GM23338 (cell line): ENCODE measurements at regions not wholly inside any gene's neighbourhood (a gene's known extent, or its start where the extent isn't known, plus 50 kb on each side); places are given as distances from the start of the nearest gene placed in this dataset.

Experiments used
- ATAC-seq: fragments of 200-7000 bp; cut with Tn5 transposase; 3 replicates; pipeline ENCODE4 v1.9.1; 2020
- DNase-seq: peaks from one replicate; pipeline ENCODE4 v3.0.0-alpha.2; 2015; ENCODE audit warnings: low spot score
- H2AFZ ChIP-seq: fragments of 200-600 bp; sonication (generic); 2 replicates; pipeline ENCODE4 v1.8.0; 2016; ENCODE audit warnings: antibody characterized with exemption, mild to moderate bottlenecking, moderate library complexity
- H3F3A ChIP-seq: fragments of 200-600 bp; sonication (generic); replicated peaks from 2 replicates; pipeline ENCODE4 v1.8.0; 2017; ENCODE audit warnings: antibody characterized with exemption, mixed run types, low read depth
- H3K27ac ChIP-seq: fragments of 200-600 bp; sonication (generic); 2 replicates; pipeline ENCODE4 v1.6.1; 2016; ENCODE audit warnings: low read depth
- H3K27me3 ChIP-seq: fragments of 200-600 bp; sonication (generic); 2 replicates; pipeline ENCODE4 v1.8.0; 2016; ENCODE audit warnings: mild to moderate bottlenecking, mixed run types, moderate library complexity; ENCODE audit not compliant: insufficient read depth
- H3K36me3 ChIP-seq: fragments of 200-600 bp; sonication (generic); 2 replicates; pipeline ENCODE4 v1.8.0; 2016; ENCODE audit warnings: mild to moderate bottlenecking; ENCODE audit not compliant: insufficient read depth
- H3K4me1 ChIP-seq: fragments of 200-600 bp; sonication (generic); 2 replicates; pipeline ENCODE4 v1.8.0; 2016; ENCODE audit warnings: mild to moderate bottlenecking, moderate library complexity; ENCODE audit not compliant: insufficient read depth
- H3K4me2 ChIP-seq: fragments of 200-600 bp; sonication (generic); 2 replicates; pipeline ENCODE4 v1.7.1; 2017; ENCODE audit warnings: mixed run types
- H3K4me3 ChIP-seq: fragments of 200-600 bp; sonication (generic); 2 replicates; pipeline ENCODE4 v1.6.1; 2016; ENCODE audit warnings: mixed run types
- H3K79me2 ChIP-seq: fragments of 200-600 bp; sonication (generic); replicated peaks from 2 replicates; pipeline ENCODE4 v1.8.0; 2017; ENCODE audit warnings: mild to moderate bottlenecking; ENCODE audit not compliant: insufficient read depth
- H3K9me2 ChIP-seq: fragments of 200-600 bp; sonication (generic); 2 replicates; pipeline ENCODE4 v1.8.0; 2017; ENCODE audit not compliant: insufficient read depth
- H4K20me1 ChIP-seq: fragments of 200-600 bp; sonication (generic); replicated peaks from 2 replicates; pipeline ENCODE4 v1.8.0; 2017; ENCODE audit warnings: mild to moderate bottlenecking; ENCODE audit not compliant: insufficient read depth
- H3K27ac Mint-ChIP-seq: 2 replicates; pipeline ENCODE4 v1.8.0; 2020; ENCODE audit warnings: inconsistent platforms, mild to moderate bottlenecking, moderate library complexity, mixed read lengths
- H3K27me3 Mint-ChIP-seq: 3 replicates; pipeline ENCODE4 v1.8.0; 2022; ENCODE audit warnings: low read depth, mild to moderate bottlenecking, moderate library complexity, mixed read lengths, inconsistent platforms; ENCODE audit not compliant: insufficient read depth, poor library complexity
- H3K36me3 Mint-ChIP-seq: 3 replicates; pipeline ENCODE4 v1.8.0; 2021; ENCODE audit warnings: low read depth, mild to moderate bottlenecking, inconsistent platforms, moderate library complexity, mixed read lengths
- H3K4me1 Mint-ChIP-seq: 3 replicates; pipeline ENCODE4 v1.8.0; 2020; ENCODE audit warnings: mild to moderate bottlenecking, inconsistent platforms, mixed read lengths
- H3K4me3 Mint-ChIP-seq: 3 replicates; pipeline ENCODE4 v1.8.0; 2021; ENCODE audit warnings: moderate library complexity, mild to moderate bottlenecking, inconsistent platforms, mixed read lengths
- H3K9me3 Mint-ChIP-seq: 3 replicates; pipeline ENCODE4 v1.8.0; 2020; ENCODE audit warnings: moderate library complexity, mild to moderate bottlenecking, inconsistent platforms, mixed read lengths
- CREB1 ChIP-seq: fragments of 250-450 bp; sonication (Bioruptor Pico); IDR thresholded peaks from 2 replicates; pipeline ENCODE4 v1.5.0; 2020; ENCODE audit warnings: low read depth, mild to moderate bottlenecking, moderate library complexity
- EZH2 ChIP-seq: fragments of 200-600 bp; sonication (generic); IDR thresholded peaks from one replicate; pipeline ENCODE4 v1.8.0; 2017; ENCODE audit warnings: antibody characterized with exemption, mild to moderate bottlenecking, low read depth; ENCODE audit not compliant: unreplicated experiment
- EZH2phosphoT487 ChIP-seq: fragments of 200-600 bp; sonication (generic); IDR thresholded peaks from one replicate; pipeline ENCODE4 v1.8.1; 2018; ENCODE audit warnings: antibody characterized with exemption; ENCODE audit not compliant: unreplicated experiment
- NANOG ChIP-seq: IDR thresholded peaks from 2 replicates; pipeline ENCODE4 v1.6.1; 2016; ENCODE audit warnings: antibody characterized with exemption, borderline replicate concordance
- ZNF114 ChIP-seq: fragments of 250-450 bp; sonication (Bioruptor Pico); IDR thresholded peaks from 2 replicates; pipeline ENCODE4 v1.5.0; 2020; ENCODE audit warnings: mild to moderate bottlenecking, moderate library complexity
- ZNF331 ChIP-seq: fragments of 250-450 bp; sonication (Bioruptor Pico); IDR thresholded peaks from 2 replicates; pipeline ENCODE4 v1.5.0; 2020; ENCODE audit warnings: low read depth, mild to moderate bottlenecking, moderate library complexity
- TF ChIP-seq, protein P1 (sequence below): fragments of 250-450 bp; sonication (Bioruptor Pico); IDR thresholded peaks from 2 replicates; pipeline ENCODE4 v1.5.0; 2020; ENCODE audit warnings: mild to moderate bottlenecking, moderate library complexity
- TF ChIP-seq, protein P2 (sequence below), 2 experiments: fragments of 200-600 bp in 1 of 2; sonication (generic) in 1 of 2; conservative IDR thresholded peaks; 2 replicates each; pipeline versions ENCODE4 v1.5.1 to v1.6.1; 2016 to 2017; ENCODE audit warnings: antibody characterized with exemption in 2 of 2, low read depth in 2 of 2, mild to moderate bottlenecking in 2 of 2, moderate library complexity in 1 of 2
- TF ChIP-seq, protein P3 (sequence below): IDR thresholded peaks from 2 replicates; pipeline ENCODE4 v1.6.1; 2016; ENCODE audit warnings: antibody characterized with exemption
- TF ChIP-seq, protein P4 (sequence below): IDR thresholded peaks from one replicate; pipeline ENCODE4 v1.6.1; 2018; ENCODE audit warnings: antibody characterized with exemption; ENCODE audit not compliant: unreplicated experiment

DNA sequence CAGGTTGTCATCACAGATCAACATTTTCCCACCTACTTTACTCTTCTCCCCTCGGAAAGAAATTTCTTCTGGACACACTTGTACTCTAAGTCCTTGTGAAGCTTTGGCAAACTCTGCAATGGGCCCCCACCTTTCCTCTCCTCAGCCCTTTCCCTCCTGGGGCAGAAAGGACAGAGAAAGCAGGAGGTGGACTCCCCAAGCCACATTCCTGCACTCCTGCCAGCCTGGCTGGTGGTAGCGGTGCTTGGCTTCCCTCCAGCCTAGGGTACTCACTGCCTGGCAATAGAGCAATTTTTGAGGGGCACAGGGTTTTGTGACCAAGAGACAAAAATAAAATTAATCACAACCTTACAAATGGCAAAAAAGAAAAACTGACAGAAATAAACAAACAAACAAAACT, 451.4 kb downstream of the ZSWIM6 start (continued):
- TF ChIP-seq, protein P1, sequence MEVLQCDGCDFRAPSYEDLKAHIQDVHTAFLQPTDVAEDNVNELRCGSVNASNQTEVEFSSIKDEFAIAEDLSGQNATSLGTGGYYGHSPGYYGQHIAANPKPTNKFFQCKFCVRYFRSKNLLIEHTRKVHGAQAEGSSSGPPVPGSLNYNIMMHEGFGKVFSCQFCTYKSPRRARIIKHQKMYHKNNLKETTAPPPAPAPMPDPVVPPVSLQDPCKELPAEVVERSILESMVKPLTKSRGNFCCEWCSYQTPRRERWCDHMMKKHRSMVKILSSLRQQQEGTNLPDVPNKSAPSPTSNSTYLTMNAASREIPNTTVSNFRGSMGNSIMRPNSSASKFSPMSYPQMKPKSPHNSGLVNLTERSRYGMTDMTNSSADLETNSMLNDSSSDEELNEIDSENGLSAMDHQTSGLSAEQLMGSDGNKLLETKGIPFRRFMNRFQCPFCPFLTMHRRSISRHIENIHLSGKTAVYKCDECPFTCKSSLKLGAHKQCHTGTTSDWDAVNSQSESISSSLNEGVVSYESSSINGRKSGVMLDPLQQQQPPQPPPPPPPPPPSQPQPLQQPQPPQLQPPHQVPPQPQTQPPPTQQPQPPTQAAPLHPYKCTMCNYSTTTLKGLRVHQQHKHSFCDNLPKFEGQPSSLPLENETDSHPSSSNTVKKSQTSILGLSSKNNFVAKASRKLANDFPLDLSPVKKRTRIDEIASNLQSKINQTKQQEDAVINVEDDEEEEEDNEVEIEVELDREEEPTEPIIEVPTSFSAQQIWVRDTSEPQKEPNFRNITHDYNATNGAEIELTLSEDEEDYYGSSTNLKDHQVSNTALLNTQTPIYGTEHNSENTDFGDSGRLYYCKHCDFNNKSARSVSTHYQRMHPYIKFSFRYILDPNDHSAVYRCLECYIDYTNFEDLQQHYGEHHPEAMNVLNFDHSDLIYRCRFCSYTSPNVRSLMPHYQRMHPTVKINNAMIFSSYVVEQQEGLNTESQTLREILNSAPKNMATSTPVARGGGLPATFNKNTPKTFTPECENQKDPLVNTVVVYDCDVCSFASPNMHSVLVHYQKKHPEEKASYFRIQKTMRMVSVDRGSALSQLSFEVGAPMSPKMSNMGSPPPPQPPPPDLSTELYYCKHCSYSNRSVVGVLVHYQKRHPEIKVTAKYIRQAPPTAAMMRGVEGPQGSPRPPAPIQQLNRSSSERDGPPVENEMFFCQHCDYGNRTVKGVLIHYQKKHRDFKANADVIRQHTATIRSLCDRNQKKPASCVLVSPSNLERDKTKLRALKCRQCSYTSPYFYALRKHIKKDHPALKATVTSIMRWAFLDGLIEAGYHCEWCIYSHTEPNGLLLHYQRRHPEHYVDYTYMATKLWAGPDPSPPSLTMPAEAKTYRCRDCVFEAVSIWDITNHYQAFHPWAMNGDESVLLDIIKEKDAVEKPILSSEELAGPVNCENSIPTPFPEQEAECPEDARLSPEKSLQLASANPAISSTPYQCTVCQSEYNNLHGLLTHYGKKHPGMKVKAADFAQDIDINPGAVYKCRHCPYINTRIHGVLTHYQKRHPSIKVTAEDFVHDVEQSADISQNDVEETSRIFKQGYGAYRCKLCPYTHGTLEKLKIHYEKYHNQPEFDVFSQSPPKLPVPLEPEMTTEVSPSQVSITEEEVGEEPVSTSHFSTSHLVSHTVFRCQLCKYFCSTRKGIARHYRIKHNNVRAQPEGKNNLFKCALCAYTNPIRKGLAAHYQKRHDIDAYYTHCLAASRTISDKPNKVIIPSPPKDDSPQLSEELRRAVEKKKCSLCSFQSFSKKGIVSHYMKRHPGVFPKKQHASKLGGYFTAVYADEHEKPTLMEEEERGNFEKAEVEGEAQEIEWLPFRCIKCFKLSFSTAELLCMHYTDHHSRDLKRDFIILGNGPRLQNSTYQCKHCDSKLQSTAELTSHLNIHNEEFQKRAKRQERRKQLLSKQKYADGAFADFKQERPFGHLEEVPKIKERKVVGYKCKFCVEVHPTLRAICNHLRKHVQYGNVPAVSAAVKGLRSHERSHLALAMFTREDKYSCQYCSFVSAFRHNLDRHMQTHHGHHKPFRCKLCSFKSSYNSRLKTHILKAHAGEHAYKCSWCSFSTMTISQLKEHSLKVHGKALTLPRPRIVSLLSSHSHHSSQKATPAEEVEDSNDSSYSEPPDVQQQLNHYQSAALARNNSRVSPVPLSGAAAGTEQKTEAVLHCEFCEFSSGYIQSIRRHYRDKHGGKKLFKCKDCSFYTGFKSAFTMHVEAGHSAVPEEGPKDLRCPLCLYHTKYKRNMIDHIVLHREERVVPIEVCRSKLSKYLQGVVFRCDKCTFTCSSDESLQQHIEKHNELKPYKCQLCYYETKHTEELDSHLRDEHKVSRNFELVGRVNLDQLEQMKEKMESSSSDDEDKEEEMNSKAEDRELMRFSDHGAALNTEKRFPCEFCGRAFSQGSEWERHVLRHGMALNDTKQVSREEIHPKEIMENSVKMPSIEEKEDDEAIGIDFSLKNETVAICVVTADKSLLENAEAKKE (CRISPR knock-in tag): no peak
- TF ChIP-seq NANOG: no peak
- TF ChIP-seq, protein P2, sequence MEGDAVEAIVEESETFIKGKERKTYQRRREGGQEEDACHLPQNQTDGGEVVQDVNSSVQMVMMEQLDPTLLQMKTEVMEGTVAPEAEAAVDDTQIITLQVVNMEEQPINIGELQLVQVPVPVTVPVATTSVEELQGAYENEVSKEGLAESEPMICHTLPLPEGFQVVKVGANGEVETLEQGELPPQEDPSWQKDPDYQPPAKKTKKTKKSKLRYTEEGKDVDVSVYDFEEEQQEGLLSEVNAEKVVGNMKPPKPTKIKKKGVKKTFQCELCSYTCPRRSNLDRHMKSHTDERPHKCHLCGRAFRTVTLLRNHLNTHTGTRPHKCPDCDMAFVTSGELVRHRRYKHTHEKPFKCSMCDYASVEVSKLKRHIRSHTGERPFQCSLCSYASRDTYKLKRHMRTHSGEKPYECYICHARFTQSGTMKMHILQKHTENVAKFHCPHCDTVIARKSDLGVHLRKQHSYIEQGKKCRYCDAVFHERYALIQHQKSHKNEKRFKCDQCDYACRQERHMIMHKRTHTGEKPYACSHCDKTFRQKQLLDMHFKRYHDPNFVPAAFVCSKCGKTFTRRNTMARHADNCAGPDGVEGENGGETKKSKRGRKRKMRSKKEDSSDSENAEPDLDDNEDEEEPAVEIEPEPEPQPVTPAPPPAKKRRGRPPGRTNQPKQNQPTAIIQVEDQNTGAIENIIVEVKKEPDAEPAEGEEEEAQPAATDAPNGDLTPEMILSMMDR (conservative IDR thresholded peaks at IDR 0.05; ENCODE audit: low read depth in 2 of 2): no peak

DNA sequence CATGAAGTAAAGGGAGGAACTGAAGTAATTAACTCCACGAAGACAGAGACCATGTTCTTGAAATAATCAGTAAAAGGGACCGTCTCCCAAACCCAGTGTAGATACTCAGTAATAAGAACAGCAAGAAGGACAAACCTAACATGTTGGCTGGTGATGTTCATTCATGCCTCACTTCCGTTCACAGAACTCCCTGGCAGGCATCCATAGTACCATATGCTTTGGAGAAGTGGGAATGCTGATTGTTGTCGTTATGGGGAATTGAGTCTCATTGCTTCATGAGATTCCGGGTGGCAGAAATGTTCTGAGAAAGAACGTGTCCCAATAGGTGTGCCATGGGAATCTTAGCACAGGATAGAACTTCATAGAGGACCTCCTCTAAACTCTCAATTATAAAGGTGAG, 452.3 kb downstream of the ZSWIM6 start:
- no peaks in the 10 kb centered on the region for H3F3A ChIP-seq
- H3K36me3 Mint-ChIP-seq: no peaks in the 10 kb centered on the region
- no peak for DNase-seq
- no peaks in the 10 kb centered on the region for H3K27me3 ChIP-seq
- no peak overlapping the region for H3K27ac ChIP-seq
- peaks cover 14% of the 10 kb centered on the region for H3K4me1 Mint-ChIP-seq
- no peak overlapping the region for H3K4me3 Mint-ChIP-seq
- no peaks in the 10 kb centered on the region for H3K36me3 ChIP-seq
- H3K9me3 Mint-ChIP-seq: no peaks in the 10 kb centered on the region
- H3K27me3 Mint-ChIP-seq: peaks cover 2% of the 10 kb centered on the region
- H2AFZ ChIP-seq: no peak overlapping the region
- H3K79me2 ChIP-seq: no peaks in the 10 kb centered on the region
- H3K4me3 ChIP-seq: no peak overlapping the region
- no peaks in the 10 kb centered on the region for H4K20me1 ChIP-seq
- no peak for ATAC-seq
- H3K27ac Mint-ChIP-seq: no peak overlapping the region
- 0 out of 2 replicates have a peak, but pooled peaks cover 4% of the 10 kb centered on the region for H3K9me2 ChIP-seq
- no peaks in the 10 kb centered on the region; the same call in 1 of the 2 replicates for H3K4me1 ChIP-seq
- H3K4me2 ChIP-seq: no peak overlapping the region
- TF ChIP-seq, protein P3, sequence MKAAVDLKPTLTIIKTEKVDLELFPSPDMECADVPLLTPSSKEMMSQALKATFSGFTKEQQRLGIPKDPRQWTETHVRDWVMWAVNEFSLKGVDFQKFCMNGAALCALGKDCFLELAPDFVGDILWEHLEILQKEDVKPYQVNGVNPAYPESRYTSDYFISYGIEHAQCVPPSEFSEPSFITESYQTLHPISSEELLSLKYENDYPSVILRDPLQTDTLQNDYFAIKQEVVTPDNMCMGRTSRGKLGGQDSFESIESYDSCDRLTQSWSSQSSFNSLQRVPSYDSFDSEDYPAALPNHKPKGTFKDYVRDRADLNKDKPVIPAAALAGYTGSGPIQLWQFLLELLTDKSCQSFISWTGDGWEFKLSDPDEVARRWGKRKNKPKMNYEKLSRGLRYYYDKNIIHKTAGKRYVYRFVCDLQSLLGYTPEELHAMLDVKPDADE: no peak
- TF ChIP-seq EZH2phosphoT487 (no peak), CREB1 (CRISPR knock-in tag) (no peak), EZH2 (no peak), ZNF331 (no peak), ZNF114 (no peak)
- TF ChIP-seq, protein P2 (conservative IDR thresholded peaks at IDR 0.05; ENCODE audit: low read depth in 2 of 2): no peak
- TF ChIP-seq, protein P4, sequence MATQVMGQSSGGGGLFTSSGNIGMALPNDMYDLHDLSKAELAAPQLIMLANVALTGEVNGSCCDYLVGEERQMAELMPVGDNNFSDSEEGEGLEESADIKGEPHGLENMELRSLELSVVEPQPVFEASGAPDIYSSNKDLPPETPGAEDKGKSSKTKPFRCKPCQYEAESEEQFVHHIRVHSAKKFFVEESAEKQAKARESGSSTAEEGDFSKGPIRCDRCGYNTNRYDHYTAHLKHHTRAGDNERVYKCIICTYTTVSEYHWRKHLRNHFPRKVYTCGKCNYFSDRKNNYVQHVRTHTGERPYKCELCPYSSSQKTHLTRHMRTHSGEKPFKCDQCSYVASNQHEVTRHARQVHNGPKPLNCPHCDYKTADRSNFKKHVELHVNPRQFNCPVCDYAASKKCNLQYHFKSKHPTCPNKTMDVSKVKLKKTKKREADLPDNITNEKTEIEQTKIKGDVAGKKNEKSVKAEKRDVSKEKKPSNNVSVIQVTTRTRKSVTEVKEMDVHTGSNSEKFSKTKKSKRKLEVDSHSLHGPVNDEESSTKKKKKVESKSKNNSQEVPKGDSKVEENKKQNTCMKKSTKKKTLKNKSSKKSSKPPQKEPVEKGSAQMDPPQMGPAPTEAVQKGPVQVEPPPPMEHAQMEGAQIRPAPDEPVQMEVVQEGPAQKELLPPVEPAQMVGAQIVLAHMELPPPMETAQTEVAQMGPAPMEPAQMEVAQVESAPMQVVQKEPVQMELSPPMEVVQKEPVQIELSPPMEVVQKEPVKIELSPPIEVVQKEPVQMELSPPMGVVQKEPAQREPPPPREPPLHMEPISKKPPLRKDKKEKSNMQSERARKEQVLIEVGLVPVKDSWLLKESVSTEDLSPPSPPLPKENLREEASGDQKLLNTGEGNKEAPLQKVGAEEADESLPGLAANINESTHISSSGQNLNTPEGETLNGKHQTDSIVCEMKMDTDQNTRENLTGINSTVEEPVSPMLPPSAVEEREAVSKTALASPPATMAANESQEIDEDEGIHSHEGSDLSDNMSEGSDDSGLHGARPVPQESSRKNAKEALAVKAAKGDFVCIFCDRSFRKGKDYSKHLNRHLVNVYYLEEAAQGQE: no peak
